GM12878 (cell line): ENCODE measurements at regions not wholly inside any gene's neighbourhood (a gene's known extent, or its start where the extent isn't known, plus 50 kb on each side); places are given as distances from the start of the nearest gene placed in this dataset.

Experiments used
- ATAC-seq: fragments of 200-7000 bp; cut with Tn5 transposase; 3 replicates; pipeline ENCODE4 v1.9.1; 2020; ENCODE audit warnings: mild to moderate bottlenecking, moderate library complexity
- BruUV-seq: library from RNA; stranded (reverse); fragments of 400-500 nt; replicated peaks from 2 replicates; lab custom pipeline; 2021; lab: Mats Ljungman, UMichigan
- CTCF ChIA-PET: fragments of 300-600 bp; sonication (Branson Sonifier 250); formaldehyde crosslinking; extraction: SDS; loops from one replicate; lab custom pipeline; 2021; ENCODE audit warnings: inconsistent platforms; lab: Yijun Ruan, JAX
- POLR2A ChIA-PET: fragments of 350-600 bp; formaldehyde crosslinking; extraction: SDS; loops from one replicate; lab custom pipeline; 2021; ENCODE audit warnings: inconsistent platforms; lab: Charles Lee
- RAD21 ChIA-PET: fragments of 300-600 bp; sonication (Branson Sonifier 250); formaldehyde crosslinking; loops from one replicate; lab custom pipeline; 2023; ENCODE audit warnings: antibody characterized with exemption; ENCODE audit not compliant: unreplicated experiment; lab: Charles Lee
- SMC1A ChIA-PET: fragments of 300-600 bp; sonication (Branson Sonifier 250); formaldehyde crosslinking; loops from one replicate; lab custom pipeline; 2023; ENCODE audit not compliant: unreplicated experiment, uncharacterized antibody; lab: Charles Lee
- DNase-seq: peaks from one replicate; pipeline ENCODE4 v3.0.0-alpha.2; 2011; ENCODE audit warnings: low read depth, low spot score
- FAIRE-seq: peaks from 3 replicates; lab custom pipeline; 2011; peaks lifted over from hg19 to GRCh38; lab: Jason Lieb, UNC
- H2AFZ ChIP-seq: 2 replicates; pipeline ENCODE4 v1.6.0; 2011; ENCODE audit warnings: low read depth, low read length, control low read depth; ENCODE audit not compliant: control insufficient read depth
- H3K27ac ChIP-seq: 2 replicates; pipeline ENCODE4 v1.5.1; 2011; ENCODE audit warnings: control low read depth; ENCODE audit not compliant: control insufficient read depth, insufficient read depth
- H3K27me3 ChIP-seq, 2 experiments: replicated peaks in 1 of 2; 2 replicates each; pipeline versions ENCODE4 v1.6.0 to v1.6.1; 2011; ENCODE audit warnings: low read length in 1 of 2; ENCODE audit not compliant: control insufficient read depth in 2 of 2, insufficient read depth in 2 of 2
- H3K36me3 ChIP-seq, 2 experiments: 2 replicates each; pipeline ENCODE4 v1.5.1; 2011; ENCODE audit warnings: low read length in 1 of 2; ENCODE audit not compliant: control insufficient read depth in 2 of 2, insufficient read depth in 2 of 2
- H3K4me1 ChIP-seq: 2 replicates; pipeline ENCODE4 v1.6.1; 2011; ENCODE audit warnings: mild to moderate bottlenecking, low read length, moderate library complexity, mixed read lengths; ENCODE audit not compliant: control insufficient read depth, insufficient read depth
- H3K4me2 ChIP-seq: 2 replicates; pipeline ENCODE4 v1.6.0; 2011; ENCODE audit warnings: control low read depth; ENCODE audit not compliant: control insufficient read depth, insufficient read depth
- H3K4me3 ChIP-seq: fragments of 200-600 bp; sonication (generic); 2 replicates; pipeline ENCODE4 v1.5.1; 2016
- H3K79me2 ChIP-seq: 2 replicates; pipeline ENCODE4 v1.6.0; 2011; ENCODE audit warnings: low read length; ENCODE audit not compliant: control insufficient read depth, insufficient read depth
- H3K9ac ChIP-seq: 2 replicates; pipeline ENCODE4 v1.8.0; 2011; ENCODE audit warnings: low read length, control low read depth, mixed read lengths; ENCODE audit not compliant: control insufficient read depth, insufficient read depth
- H3K9me3 ChIP-seq: replicated peaks from 3 replicates; pipeline ENCODE4 v1.5.1; 2011; ENCODE audit warnings: mild to moderate bottlenecking, low read length; ENCODE audit not compliant: control insufficient read depth, insufficient read depth
- H4K20me1 ChIP-seq: 2 replicates; pipeline ENCODE4 v1.6.0; 2011; ENCODE audit not compliant: control insufficient read depth, insufficient read depth
- CHD2 ChIP-seq: IDR thresholded peaks from 2 replicates; pipeline ENCODE4 v1.6.1; 2011; ENCODE audit warnings: low read depth, low read length, improper control_type of control experiment, borderline replicate concordance
- CHD4 ChIP-seq: fragments of 200-600 bp; sonication (generic); IDR thresholded peaks from 2 replicates; pipeline ENCODE4 v1.6.1; 2016; ENCODE audit warnings: mild to moderate bottlenecking
- NFYA ChIP-seq: IDR thresholded peaks from 2 replicates; pipeline ENCODE4 v1.6.1; 2011; ENCODE audit warnings: low read depth, mild to moderate bottlenecking, low read length, improper control_type of control experiment, borderline replicate concordance
- RAD51 ChIP-seq: fragments of 450-650 bp; IDR thresholded peaks from 2 replicates; pipeline ENCODE4 v1.6.1; 2016; ENCODE audit warnings: moderate library complexity, mild to moderate bottlenecking, inconsistent platforms
- ZNF24 ChIP-seq: fragments of 450-650 bp; IDR thresholded peaks from 2 replicates; pipeline ENCODE4 v1.6.1; 2017; ENCODE audit warnings: antibody characterized with exemption, mild to moderate bottlenecking
- WGBS: methylation state at CpG from one replicate; pipeline ENCODE4 v1.1.6; 2016; ENCODE audit warnings: low lambda C conversion rate; ENCODE audit not compliant: insufficient replicate concordance, insufficient coverage; ENCODE audit errors: missing lambda C conversion rate; 5-methylcytosine and 5-hydroxymethylcytosine counted together
- in situ Hi-C: fragments of 300-500 bp; cut with MboI; formaldehyde crosslinking; loops from 9 replicates; pipeline ENCODE4 v1.14.3; 2018; ENCODE audit warnings: mixed read lengths
- intact Hi-C: fragments of 100-400 bp; cut with micrococcal nuclease; formaldehyde crosslinking; loops from one replicate; pipeline ENCODE4 v1.14.2; 2022; ENCODE audit not compliant: unreplicated experiment

- no peaks in the 10 kb centered on the region; the same call in 2 of the 3 replicates for H3K9me3 ChIP-seq
- no peaks in the 10 kb centered on the region for H3K4me1 ChIP-seq
- H3K36me3 ChIP-seq = no peaks in the 10 kb centered on the region
- H4K20me1 ChIP-seq = no peaks in the 10 kb centered on the region
- H3K4me2 ChIP-seq = no peak overlapping the region
- in situ Hi-C loops = no loop called here
- H3K79me2 ChIP-seq = no peaks in the 10 kb centered on the region
- H3K27me3 ChIP-seq = no peaks in the 10 kb centered on the region
- H2AFZ ChIP-seq = no peak overlapping the region
- intact Hi-C loops = no loop called here
- no peak overlapping the region for H3K4me3 ChIP-seq
- H3K27ac ChIP-seq = no peak overlapping the region
- ATAC-seq = no peak
- H3K9ac ChIP-seq = no peak overlapping the region
- CTCF ChIA-PET = no interaction called here
- 40% methylated on average over 4 of the region's 4 CpGs for WGBS
- no peak for TF ChIP-seq RAD51
- no peak for TF ChIP-seq NFYA
- TF ChIP-seq, all 136 proteins: peak for 0
- ChIA-PET RAD21 (no interaction called here), SMC1A (no interaction called here), POLR2A (no interaction called here)
- BruUV-seq = no TSS peak
- no peak for FAIRE-seq
- no peak for DNase-seq
These were observed 248.8 kb downstream of the DLL1 start for GRCh38 chr6:170042123-170042522.

- no peak overlapping the region for H3K27ac ChIP-seq
- H3K4me2 ChIP-seq = no peak overlapping the region
- in situ Hi-C loops = no loop called here
- intact Hi-C loops = no loop called here
- RAD21 ChIA-PET = no interaction called here
- TF ChIP-seq CHD2 = no peak
- TF ChIP-seq ZNF24 = no peak
- TF ChIP-seq CHD4 = no peak
- ATAC-seq (no peak), FAIRE-seq (no peak), DNase-seq (no peak)
- CTCF ChIA-PET = no interaction called here
- H3K79me2 ChIP-seq = no peaks in the 10 kb centered on the region
- no TSS peak for BruUV-seq
- H2AFZ ChIP-seq = no peak overlapping the region
- H4K20me1 ChIP-seq = no peaks in the 10 kb centered on the region
- SMC1A ChIA-PET = no interaction called here
- no peaks in the 10 kb centered on the region; the same call in 2 of the 3 replicates for H3K9me3 ChIP-seq
- H3K36me3 ChIP-seq = no peaks in the 10 kb centered on the region
- POLR2A ChIA-PET = no interaction called here
- WGBS = 23% methylated on average over 6 of the region's 6 CpGs
- no peak overlapping the region for H3K4me3 ChIP-seq
- no peak overlapping the region for H3K9ac ChIP-seq
- no peaks in the 10 kb centered on the region for H3K4me1 ChIP-seq
- no peaks in the 10 kb centered on the region for H3K27me3 ChIP-seq
These were observed 249.4 kb downstream of the DLL1 start for GRCh38 chr6:170041526-170041925.
